ENCODE measurements at regions not wholly inside any gene's neighbourhood (a gene's known extent, or its start where the extent isn't known, plus 50 kb on each side); places are given as distances from the start of the nearest gene placed in this dataset.

DNA sequence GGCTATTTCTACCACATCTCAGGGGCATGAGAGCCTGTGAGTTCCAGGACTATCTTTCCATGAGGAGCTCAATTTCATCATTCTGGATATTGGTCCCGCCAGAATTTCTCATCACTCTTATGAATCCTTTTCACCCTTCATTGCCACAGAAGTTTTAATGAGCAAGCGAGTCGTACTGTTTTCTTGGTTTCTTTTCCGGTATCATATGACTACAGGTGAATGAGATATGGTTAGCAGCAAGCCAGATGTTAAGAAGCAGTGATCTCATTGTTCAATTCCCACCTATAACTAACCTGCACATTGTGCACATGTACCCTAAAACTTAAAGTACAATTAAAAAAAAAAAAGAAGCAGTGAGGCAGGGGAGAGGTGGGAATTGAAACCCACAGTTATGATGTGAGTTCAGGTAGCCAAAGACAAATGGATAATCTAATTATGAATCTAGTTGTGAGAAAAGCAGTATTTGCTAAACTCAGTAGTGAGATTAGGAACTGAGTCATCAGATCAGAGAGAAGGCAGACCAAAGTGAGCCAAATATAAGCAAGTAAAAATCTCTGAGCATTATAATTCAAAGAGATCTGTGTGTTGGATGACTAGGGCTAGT is 78.0 kb upstream of the ELOVL5 start:
- Histone ChIP-seq H3K4me3 (ENCODE audit: extremely low read depth in 1 of 4, insufficient read depth in 2 of 4, low read depth in 3 of 4, low read length in 4 of 4) (no peak overlapping the region), H4K20me1 (replicated peaks in 1 of 2; ENCODE audit: control insufficient read depth in 1 of 2, insufficient read depth in 2 of 2, low read length in 2 of 2) (no peaks in the 10 kb centered on the region), H2BK15ac (ENCODE audit: low read length) (no peak overlapping the region), H4K91ac (replicated peaks; ENCODE audit: insufficient read length, low read length) (no peak overlapping the region), H3K36me3 (ENCODE audit: control insufficient read depth in 2 of 4, insufficient read depth in 4 of 4, low read length in 3 of 4) (no peaks in the 10 kb centered on the region), H3K56ac (replicated peaks; ENCODE audit: insufficient read length, low read depth, low read length) (no peak overlapping the region), H2AFZ (ENCODE audit: low read length) (no peak overlapping the region), H3K79me2 (ENCODE audit: control insufficient read depth in 1 of 2, insufficient read depth in 2 of 2, low read length in 2 of 2) (no peaks in the 10 kb centered on the region), H3K4ac (replicated peaks; ENCODE audit: insufficient read length, low read depth, low read length) (no peak overlapping the region), H2BK20ac (ENCODE audit: low read length) (no peak overlapping the region), H3K79me1 (ENCODE audit: low read depth, low read length) (no peaks in the 10 kb centered on the region), H4K8ac (ENCODE audit: extremely low read depth, insufficient read depth, low read length) (no peak overlapping the region), H2BK12ac (ENCODE audit: low read depth, low read length) (no peak overlapping the region), H3K23ac (ENCODE audit: insufficient read length) (no peak overlapping the region), H2BK5ac (ENCODE audit: low read depth, low read length) (no peak overlapping the region), H3K27me3 (replicated peaks in 1 of 4; ENCODE audit: control insufficient read depth in 3 of 4, extremely low read depth in 1 of 4, insufficient read depth in 3 of 4, low read length in 3 of 4) (no peaks in the 10 kb centered on the region), H3K27ac (ENCODE audit: low read depth, low read length) (no peak overlapping the region), H3K18ac (ENCODE audit: extremely low read depth, low read length) (no peak overlapping the region), H4K5ac (ENCODE audit: insufficient read length, low read depth, low read length) (no peak overlapping the region), H2AK5ac (ENCODE audit: low read depth, low read length) (no peak overlapping the region), H3K4me1 (replicated peaks in 1 of 4; ENCODE audit: control insufficient read depth in 3 of 4, insufficient read depth in 4 of 4, low read length in 3 of 4) (no peaks in the 10 kb centered on the region), H2BK120ac (replicated peaks; ENCODE audit: low read depth, low read length) (no peak overlapping the region), H3K9me3 (ENCODE audit: insufficient read depth in 2 of 2, low read depth in 1 of 2, low read length in 1 of 2) (no peaks in the 10 kb centered on the region), H3K23me2 (ENCODE audit: low read depth, low read length) (no peaks in the 10 kb centered on the region), H3K4me2 (ENCODE audit: insufficient read depth in 1 of 2, low read depth in 2 of 2, low read length in 2 of 2) (no peak overlapping the region), H3K14ac (ENCODE audit: insufficient read length) (no peak overlapping the region), H3K9ac (replicated peaks in 1 of 4; ENCODE audit: extremely low read depth in 1 of 4, low read depth in 3 of 4, low read length in 3 of 4) (no peak overlapping the region)
- CTCF ChIA-PET (ENCODE audit: partially characterized antibody), result interaction anchor here (0.9 to 1.8 kb wide), 4 partner anchors 10 to 146 kb away, joined by 3 to 7 read pairs (median 4); no protein-coding TSS in a partner anchor
- FAIRE-seq (no peak), DNase-seq (ENCODE audit: low read depth in 1 of 2, low spot score in 2 of 2) (no peak)
- 87% methylated on average over 4 of the region's 4 CpGs; no CpG with 5 or more reads in 1 of the 2 experiments for WGBS, 2 experiments (ENCODE audit: extremely low coverage in 1 of 2, insufficient coverage in 1 of 2, insufficient read length in 1 of 2, insufficient replicate concordance in 2 of 2, low coverage in 1 of 2, low lambda C conversion rate in 2 of 2, missing lambda C conversion rate in 1 of 2)
- TF ChIP-seq CEBPB (IDR thresholded peaks at IDR 0.05; ENCODE audit: low read depth, low read length), result no peak
- no peak for TF ChIP-seq KDM1A (IDR thresholded peaks at IDR 0.05; ENCODE audit: borderline replicate concordance, low read length)
- TF ChIP-seq EGR1 (IDR thresholded peaks at IDR 0.05; ENCODE audit: borderline replicate concordance, low read depth, low read length), result no peak
- TF ChIP-seq ZNF274 (IDR thresholded peaks at IDR 0.05; ENCODE audit: borderline replicate concordance, extremely low read depth, low read length), result no peak
- no peak for TF ChIP-seq FOSL1 (IDR thresholded peaks at IDR 0.05; ENCODE audit: insufficient read depth, low read depth, low read length)
- no peak for TF ChIP-seq NRF1 (IDR thresholded peaks at IDR 0.05; ENCODE audit: low read depth, low read length)
- TF ChIP-seq JUN (IDR thresholded peaks at IDR 0.05; ENCODE audit: low read depth, low read length), result no peak
- no peak for TF ChIP-seq EZH2 (IDR thresholded peaks at IDR 0.05; ENCODE audit: low read depth, low read length, severe bottlenecking)
- no peak for TF ChIP-seq CBX8 (IDR thresholded peaks at IDR 0.05; ENCODE audit: borderline replicate concordance, low read depth, low read length)
- TF ChIP-seq TCF12 (IDR thresholded peaks at IDR 0.05; ENCODE audit: low read depth, low read length), result no peak
- no peak for TF ChIP-seq CBX5 (IDR thresholded peaks at IDR 0.05; ENCODE audit: low read depth, low read length)
- no peak for TF ChIP-seq TAF7 (optimal IDR thresholded peaks at IDR 0.05; ENCODE audit: borderline replicate concordance, low read depth, low read length)
- no peak for TF ChIP-seq POLR2AphosphoS5 (IDR thresholded peaks at IDR 0.05; ENCODE audit: low read depth, low read length)
- POLR2A ChIA-PET (ENCODE audit: partially characterized antibody), result no interaction called here

Data from H1 (cell line).